D721Med (cell line): ENCODE measurements at regions not wholly inside any gene's neighbourhood (a gene's known extent, or its start where the extent isn't known, plus 50 kb on each side); places are given as distances from the start of the nearest gene placed in this dataset.

Experiments used
- DNase-seq: peaks from one replicate; pipeline ENCODE4 v3.0.0; 2011; ENCODE audit warnings: low spot score; ENCODE audit not compliant: insufficient read length
- FAIRE-seq: peaks from 2 replicates; lab custom pipeline; 2011; peaks lifted over from hg19 to GRCh38; lab: Jason Lieb, UNC
- CTCF ChIP-seq: IDR thresholded peaks from 2 replicates; pipeline ENCODE4 v1.5.1; 2012; ENCODE audit warnings: mild to moderate bottlenecking, control low read depth; ENCODE audit not compliant: insufficient read depth; ENCODE audit errors: missing control alignments

DNA sequence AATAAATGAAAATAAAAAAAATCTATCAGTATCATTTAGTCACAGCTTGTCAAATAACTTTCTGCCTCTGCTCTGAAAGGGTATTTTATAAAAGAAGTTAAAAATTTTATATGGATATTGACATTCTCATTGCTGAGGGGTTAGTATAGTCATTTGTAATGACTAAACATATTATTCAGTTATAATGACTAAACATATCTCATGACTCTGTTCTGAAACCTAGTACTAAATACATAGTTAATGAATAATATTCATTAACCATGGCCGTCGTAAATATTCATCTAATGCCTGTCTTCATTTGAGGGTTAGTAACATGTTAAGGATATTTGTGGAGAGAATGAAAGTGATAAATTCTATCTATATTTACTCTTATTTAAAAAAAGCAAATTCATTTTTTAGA is 69.1 kb upstream of the MAP4K3 start:
- no peak for TF ChIP-seq CTCF
- DNase-seq (no peak), FAIRE-seq (no peak)

- no peak for TF ChIP-seq CTCF
- DNase-seq: no peak
- no peak for FAIRE-seq
Measured at GRCh38 chr2:39508198-39508597, 71.1 kb upstream of the MAP4K3 start.

- DNase-seq (no peak), FAIRE-seq (no peak)
- TF ChIP-seq CTCF: no peak
Measured at GRCh38 chr2:39510140-39510539, 73.1 kb upstream of the MAP4K3 start.

DNA sequence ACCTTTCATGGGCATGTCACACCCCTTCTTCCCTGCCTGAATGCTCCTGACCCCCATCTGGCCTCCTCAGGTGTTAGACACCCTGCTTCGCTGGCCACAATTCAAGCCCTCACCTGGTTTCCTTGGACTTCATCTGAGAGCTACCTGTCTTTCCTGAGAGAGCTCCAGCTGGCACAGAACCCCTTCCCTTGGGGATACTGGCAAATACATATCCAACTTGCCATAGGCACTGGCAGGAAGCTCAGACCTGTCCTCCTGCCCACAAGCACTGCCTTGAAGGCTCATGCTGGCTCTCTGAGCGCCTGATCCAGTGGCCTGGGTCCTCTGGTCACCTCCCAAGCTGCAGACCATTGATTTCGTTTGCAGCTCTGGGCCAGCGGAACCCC is 74.1 kb upstream of the MAP4K3 start:
- no peak for TF ChIP-seq CTCF
- DNase-seq (no peak), FAIRE-seq (no peak)

DNA sequence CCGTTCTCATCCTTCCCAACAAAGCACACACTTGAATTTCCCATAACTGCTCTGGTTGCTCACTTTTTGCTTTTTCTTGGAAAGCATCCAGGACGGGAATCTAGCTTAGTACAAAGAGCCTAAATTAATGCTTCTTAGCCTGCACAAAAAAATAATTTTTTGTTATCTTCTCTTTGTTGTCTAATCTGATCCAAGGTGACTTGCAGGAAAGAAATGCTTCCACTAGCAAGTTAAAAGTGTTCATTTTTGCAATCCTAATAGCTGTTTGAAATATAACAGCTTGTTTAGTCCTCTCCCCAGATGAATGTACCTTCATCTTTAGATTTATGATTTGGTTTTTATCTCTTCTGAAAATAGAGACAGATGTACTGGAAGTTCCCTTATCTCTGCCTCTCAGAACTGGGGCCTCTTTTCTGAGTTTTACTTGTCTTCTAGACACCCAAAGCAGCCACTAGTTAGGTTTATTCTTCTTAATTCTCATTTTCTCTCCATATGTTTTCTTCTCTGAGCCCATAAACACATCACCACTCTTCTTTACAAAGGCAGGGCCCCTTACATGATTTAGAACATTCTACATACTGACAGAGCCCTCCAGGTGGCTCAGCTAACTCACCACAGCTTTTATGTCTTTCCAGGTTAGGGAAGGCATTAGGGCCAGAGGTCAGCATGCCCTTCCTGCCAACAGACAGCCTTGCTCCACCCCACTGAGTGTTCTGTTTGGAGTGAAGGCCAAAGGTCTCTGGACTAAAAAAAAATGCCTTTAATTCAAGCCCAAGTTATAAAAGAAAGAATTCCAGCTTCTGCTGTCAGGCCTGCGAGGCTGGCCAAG is 74.7 kb upstream of the MAP4K3 start:
- no peak for TF ChIP-seq CTCF
- DNase-seq (no peak), FAIRE-seq (no peak)

DNA sequence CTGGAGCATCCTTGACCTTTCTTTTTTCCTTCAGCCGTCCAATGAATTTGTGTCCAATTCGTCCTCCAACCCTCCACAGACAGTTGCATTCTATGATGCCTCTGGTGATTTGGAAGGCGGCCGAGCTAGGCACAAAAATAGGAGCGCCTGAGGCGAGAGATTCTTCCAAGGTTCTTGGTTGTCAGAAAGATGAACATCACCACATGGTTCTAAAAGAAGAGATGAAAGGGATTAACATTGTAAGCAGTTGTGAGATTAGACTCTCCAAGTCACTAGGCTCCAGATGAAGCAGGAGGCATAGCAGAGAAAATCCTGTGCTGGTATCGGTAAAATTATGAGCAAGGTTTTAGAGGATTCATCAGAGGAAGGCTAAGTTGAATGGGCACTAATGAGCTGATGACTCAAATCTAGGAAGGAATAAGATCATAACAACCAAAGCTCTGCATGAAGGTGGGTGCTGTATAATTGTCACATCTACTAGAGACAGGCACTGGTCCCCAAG is 75.4 kb upstream of the MAP4K3 start:
- no peak for TF ChIP-seq CTCF
- DNase-seq (no peak), FAIRE-seq (no peak)

DNA sequence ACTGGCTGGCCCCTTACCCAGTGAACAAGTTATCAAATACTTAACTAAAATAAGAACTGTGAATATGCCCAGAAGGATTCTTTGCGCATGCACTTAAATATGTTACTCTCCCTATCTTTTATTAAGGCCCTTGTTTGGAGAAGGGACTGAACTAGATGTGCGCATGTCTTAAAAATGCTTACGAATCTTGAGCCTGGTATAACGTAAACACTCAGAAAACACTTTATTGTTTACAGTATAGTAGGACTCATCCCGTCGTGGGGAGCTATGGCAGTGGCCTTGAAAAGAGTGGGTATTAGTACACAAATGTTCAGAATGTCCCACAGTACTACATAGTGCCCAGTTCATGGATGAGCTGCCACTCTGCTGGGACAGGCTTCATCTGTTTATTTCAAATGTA is 75.9 kb upstream of the MAP4K3 start:
- TF ChIP-seq CTCF: no peak
- no peak for DNase-seq
- FAIRE-seq: no peak
